CD4-positive, alpha-beta T cell treated with Interleukin-6 for 4 hours (primary cell): ENCODE measurements at regions not wholly inside any gene's neighbourhood (a gene's known extent, or its start where the extent isn't known, plus 50 kb on each side); places are given as distances from the start of the nearest gene placed in this dataset.

ENCODE experiments used
- DNase-seq: peaks from one replicate; pipeline ENCODE4 v3.0.0-alpha.2; 2020; ENCODE audit warnings: mixed read lengths

GRCh38 chr1:218953386-218953785 lies 220.3 kb upstream of the LYPLAL1 start:
- DNase-seq = no peak

GRCh38 chr1:218957971-218958370 lies 215.7 kb upstream of the LYPLAL1 start:
- no peak for DNase-seq

GRCh38 chr1:218959784-218960183 lies 213.9 kb upstream of the LYPLAL1 start:
- no peak for DNase-seq

GRCh38 chr1:218964471-218965185 lies 209.1 kb upstream of the LYPLAL1 start:
- no peak for DNase-seq

- DNase-seq = no peak
Observed at GRCh38 chr1:218965821-218966220, 207.9 kb upstream of the LYPLAL1 start.

GRCh38 chr1:218967254-218967653 lies 206.4 kb upstream of the LYPLAL1 start:
- no peak for DNase-seq

GRCh38 chr1:218967836-218968235 lies 205.8 kb upstream of the LYPLAL1 start:
- DNase-seq = no peak

- no peak for DNase-seq
Observed at GRCh38 chr1:218969006-218969405, 204.7 kb upstream of the LYPLAL1 start.

- DNase-seq = no peak
Observed at GRCh38 chr1:218970397-218970990, 203.2 kb upstream of the LYPLAL1 start.

- DNase-seq = no peak
Observed at GRCh38 chr1:218971156-218971555, 202.5 kb upstream of the LYPLAL1 start.

GRCh38 chr1:218980881-218981280 lies 192.8 kb upstream of the LYPLAL1 start:
- no peak for DNase-seq

GRCh38 chr1:218982482-218982881 lies 191.2 kb upstream of the LYPLAL1 start:
- DNase-seq = no peak

GRCh38 chr1:218983433-218983832 lies 190.2 kb upstream of the LYPLAL1 start:
- no peak for DNase-seq

- no peak for DNase-seq
Observed at GRCh38 chr1:218983848-218984247, 189.8 kb upstream of the LYPLAL1 start.

GRCh38 chr1:218985424-218985984 lies 188.2 kb upstream of the LYPLAL1 start:
- DNase-seq = no peak

- DNase-seq = no peak
Observed at GRCh38 chr1:218986816-218987215, 186.9 kb upstream of the LYPLAL1 start.

GRCh38 chr1:218990019-218990418 lies 183.7 kb upstream of the LYPLAL1 start:
- DNase-seq = no peak

GRCh38 chr1:218991089-218991488 lies 182.6 kb upstream of the LYPLAL1 start:
- DNase-seq = no peak

GRCh38 chr1:218994615-218995014 lies 179.1 kb upstream of the LYPLAL1 start:
- no peak for DNase-seq

GRCh38 chr1:218995091-218995665 lies 178.5 kb upstream of the LYPLAL1 start:
- DNase-seq = no peak

- DNase-seq = no peak
Observed at GRCh38 chr1:218996362-218996761, 177.3 kb upstream of the LYPLAL1 start.

GRCh38 chr1:219000005-219000404 lies 173.7 kb upstream of the LYPLAL1 start:
- DNase-seq = no peak

- DNase-seq = no peak
Observed at GRCh38 chr1:219000631-219001030, 173.0 kb upstream of the LYPLAL1 start.

- DNase-seq = no peak
Observed at GRCh38 chr1:219010720-219011119, 163.0 kb upstream of the LYPLAL1 start.
